ENCODE measurements at regions not wholly inside any gene's neighbourhood (a gene's known extent, or its start where the extent isn't known, plus 50 kb on each side); places are given as distances from the start of the nearest gene placed in this dataset.

GRCh38 chr11:28581286-28582242 is 473.4 kb downstream of the METTL15 start:
- no peak for DNase-seq

DNA sequence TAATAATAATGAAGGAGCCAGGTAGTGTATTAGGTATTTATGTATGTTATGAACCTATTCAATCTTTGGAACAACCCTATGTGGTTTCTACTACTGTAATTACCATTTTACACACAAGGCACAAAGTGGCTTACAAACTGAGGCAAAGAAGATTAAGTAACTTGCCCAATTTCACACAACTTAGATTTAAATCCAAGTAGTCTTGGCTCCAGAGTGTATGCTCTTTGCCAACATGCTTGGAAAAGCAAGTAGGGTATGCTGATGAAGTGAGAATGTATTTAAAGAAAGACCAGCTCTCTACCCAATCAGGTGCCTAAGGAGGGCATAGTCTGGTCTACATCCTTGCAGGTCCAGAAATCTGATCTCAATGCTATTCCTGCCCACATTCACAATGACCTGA is 463.2 kb downstream of the METTL15 start:
- DNase-seq = no peak

- DNase-seq = no peak
Measured at GRCh38 chr11:28569106-28569505, 460.9 kb downstream of the METTL15 start.

- DNase-seq = no peak
Measured at GRCh38 chr11:28566339-28567089, 458.3 kb downstream of the METTL15 start.

DNA sequence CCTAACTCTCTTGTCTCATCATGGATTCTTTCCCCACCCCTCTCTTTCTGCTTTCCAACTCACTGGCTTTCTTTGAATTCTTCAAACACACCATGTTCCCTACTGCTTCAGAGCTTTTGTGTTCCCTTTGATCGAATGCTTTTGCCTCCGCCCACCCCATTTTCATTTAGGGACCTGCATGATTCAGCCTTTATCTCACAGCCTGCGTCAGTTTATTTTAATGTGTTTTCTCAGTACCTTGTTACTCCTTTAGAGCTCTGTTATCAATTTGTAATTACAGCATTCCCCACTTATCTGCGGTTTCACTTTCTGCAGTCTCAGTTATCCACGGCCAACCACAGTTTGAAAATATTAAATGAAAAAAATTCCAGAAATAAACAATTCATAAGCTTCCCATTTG is 451.3 kb downstream of the METTL15 start:
- DNase-seq = no peak

- DNase-seq = no peak
Measured at GRCh38 chr11:28547321-28547741, 439.1 kb downstream of the METTL15 start.

DNA sequence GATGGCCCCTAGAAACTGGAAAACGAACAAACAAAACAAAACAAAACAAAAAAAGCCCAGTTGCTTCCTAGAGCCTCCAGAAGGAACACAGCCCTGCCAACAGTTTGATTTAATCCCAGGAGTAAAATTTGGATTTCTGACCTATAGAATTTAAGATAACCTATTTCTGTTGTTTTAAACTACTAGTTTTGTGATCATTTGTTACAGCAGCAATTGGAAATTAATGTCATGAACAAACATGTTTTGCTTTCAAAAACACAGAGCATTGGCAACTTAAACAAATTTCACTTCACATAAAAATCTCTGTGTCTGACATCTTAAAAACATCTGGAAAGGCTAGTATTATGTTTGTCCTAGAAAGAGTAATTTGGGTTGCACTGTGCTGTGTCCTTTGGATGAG is 437.3 kb downstream of the METTL15 start:
- DNase-seq = no peak

DNA sequence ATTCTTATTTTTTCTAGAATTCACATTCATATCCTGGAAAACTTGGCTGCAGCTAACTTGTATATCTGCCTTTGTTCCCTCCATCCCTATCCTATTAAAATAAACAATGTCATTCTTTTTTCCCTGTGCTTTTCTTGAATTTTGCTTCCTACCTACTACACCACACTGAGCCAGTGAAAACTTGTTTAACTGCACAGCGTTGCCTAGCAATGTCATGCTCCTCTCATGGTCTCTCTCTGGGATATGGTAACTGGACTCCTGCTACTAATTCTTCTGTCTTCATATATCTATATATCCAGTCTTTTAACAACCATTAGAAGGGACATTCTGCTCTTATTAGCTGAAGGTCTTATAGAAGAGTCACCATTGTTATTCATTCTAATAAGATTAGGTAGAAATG is 434.4 kb downstream of the METTL15 start:
- no peak for DNase-seq

- no peak for DNase-seq
Measured at GRCh38 chr11:28539239-28540030, 431.2 kb downstream of the METTL15 start.

- no peak for DNase-seq
Measured at GRCh38 chr11:28537822-28538221, 429.6 kb downstream of the METTL15 start.

DNA sequence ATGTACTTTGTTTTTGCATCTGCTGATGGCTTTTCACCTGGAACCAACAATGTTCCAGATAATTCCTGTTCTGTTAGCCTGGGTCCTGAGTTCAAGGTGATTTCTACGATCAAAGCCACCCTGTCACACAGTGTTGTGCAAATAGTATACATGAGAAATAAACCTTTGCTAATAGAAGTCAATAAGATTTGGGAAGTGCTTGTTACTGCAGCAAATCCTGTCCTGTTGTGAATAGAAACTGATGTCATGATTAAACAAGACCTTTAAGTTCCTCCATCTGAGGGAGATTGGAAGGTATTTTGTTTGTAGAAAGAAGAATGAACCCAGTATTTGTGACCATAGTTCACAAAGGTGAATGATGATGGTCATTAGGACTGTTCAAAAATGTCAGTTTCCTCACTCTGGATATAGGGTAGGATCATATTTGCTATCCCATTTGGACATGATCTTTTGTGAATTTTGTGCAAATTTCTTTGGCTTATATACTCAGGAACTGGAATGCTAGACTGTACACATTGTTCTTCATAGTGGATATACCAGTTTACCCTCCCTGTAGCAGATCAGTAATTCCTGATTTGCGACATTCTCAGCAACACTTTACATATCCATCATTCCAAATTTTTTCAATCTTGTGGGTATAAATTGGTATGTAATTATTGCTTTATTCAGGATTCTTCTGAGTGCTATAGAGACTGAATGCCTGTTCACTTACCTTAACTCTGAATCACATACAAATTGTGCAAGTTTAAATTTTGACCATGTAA is 428.5 kb downstream of the METTL15 start:
- no peak for DNase-seq

DNA sequence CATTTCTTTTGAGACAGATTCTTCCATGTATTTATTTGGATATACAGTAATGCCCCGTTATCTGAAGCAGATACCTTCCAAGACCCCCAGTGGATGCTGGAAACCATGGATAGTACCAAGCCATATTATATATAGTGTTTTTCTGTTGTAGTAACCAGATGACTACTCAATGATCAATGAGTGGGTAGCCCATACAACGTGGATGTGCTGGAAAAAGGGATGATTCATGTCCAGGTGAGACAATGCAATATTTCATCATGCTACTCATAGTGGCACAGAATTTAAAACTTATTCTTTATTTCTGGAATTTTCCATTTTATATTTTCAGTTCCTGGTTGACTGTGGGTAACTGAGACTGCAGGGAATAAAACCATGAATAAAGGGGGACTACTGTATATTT is 427.5 kb downstream of the METTL15 start:
- DNase-seq = no peak

DNA sequence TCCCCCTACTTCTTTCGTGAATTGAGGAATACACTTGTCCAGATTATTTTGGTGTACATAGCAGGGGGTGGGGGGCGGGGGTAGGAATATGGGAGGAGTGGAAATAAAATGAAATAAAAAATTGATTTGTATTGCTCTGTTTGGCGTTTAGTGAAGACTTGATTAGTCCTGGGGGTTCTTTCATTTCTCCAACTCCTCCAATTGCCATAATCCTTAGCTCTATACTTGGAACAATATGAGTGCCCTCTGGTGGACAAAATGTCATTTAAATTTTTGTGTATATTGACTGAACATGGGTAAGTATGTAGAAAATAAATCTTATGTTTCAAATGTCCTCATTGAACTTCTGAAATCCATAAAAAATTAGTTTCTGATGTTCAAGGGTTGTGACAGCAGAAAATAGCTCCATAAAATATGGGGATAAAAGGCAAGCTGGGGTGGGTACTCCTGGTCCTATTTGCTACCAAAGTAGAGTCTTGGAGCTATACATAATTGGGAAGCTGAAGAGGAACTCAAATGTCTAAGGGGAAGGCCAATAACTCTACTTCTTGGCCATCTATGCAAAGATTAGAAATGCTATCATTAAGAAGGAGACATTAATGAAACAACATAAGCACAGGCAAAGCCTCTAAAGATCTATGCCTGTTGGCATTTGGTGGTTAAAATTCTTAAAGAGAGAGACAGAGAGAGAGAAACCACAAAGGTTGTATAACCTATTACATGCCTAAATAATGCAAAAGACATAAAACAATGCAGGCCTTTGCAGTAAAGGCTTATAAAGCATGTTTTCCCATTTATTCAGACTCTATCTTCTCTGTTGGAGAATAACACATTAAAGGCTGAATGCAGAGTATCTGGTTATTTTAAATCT is 421.6 kb downstream of the METTL15 start:
- DNase-seq = no peak

GRCh38 chr11:28529046-28529445 is 420.9 kb downstream of the METTL15 start:
- no peak for DNase-seq

- no peak for DNase-seq
Measured at GRCh38 chr11:28528217-28528616, 420.0 kb downstream of the METTL15 start.

DNA sequence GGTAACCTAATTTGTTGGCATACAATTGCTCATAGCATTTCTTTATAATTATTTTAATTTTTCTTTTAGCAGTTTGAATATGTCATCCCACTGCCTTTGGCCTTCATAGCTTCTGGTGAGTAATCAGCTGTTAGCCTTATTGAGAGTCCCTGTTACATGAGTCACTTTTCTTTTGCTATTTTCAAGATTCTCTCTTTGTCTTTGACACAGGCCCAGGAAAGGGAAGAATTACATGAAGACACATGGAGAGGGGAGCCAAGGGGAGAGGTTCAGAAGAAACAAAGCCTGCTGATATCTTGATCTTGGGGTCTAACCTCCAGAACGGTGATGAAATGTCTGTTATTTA is 418.2 kb downstream of the METTL15 start:
- no peak for DNase-seq

DNA sequence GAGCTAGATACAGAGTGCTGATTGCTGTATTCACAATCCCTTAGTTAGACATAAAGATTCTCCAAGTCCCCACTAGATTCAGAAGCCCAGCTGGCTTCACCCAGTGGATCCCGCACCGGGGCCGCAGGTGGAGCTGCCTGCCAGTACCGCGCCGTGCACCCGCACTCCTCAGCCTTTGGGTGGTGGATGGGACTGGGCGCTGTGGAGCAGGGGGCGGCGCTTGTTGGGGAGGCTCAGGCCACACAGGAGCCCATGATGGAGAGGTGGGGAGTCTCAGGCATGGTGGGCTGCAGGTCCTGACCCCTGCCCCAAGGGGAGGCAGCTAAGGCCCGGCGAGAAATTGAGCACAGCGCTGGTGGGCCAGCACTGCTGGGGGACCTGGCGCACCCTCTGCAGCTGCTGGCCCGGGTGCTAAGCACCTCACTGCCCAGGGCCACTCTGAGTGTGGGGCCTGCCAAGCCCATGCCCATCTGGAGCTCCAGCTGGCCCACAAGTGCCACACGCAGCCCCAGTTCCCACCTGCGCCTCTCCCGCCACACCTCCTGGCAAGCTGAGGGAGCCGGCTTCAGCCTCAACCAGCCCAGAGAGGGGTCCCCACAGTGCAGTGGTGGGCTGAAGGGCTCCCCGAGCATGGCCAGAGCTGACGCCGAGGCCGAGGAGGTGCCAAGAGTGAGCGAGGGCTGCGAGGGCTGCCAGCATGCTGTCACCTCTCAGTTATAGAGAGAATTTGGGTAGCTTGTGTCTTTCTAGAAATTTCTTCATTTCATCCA is 417.6 kb downstream of the METTL15 start:
- DNase-seq = no peak

DNA sequence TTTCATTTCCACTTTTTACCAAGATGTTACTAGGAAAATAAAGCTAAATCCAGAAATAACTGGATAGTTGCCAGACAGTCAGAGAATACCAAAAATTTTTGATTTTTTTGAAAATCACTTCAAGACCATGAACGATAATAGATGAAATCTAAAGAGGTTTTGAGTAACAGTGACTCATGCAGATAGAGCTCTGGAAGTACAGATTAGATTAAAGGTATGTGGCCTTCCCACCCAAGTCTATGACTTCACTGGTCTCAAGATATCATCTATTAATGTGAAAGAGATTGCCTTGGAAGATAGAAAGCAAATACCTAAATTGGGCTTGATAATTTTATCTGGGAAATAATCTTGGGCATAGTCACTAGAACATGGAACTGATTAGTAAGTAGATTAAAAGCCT is 415.9 kb downstream of the METTL15 start:
- DNase-seq = no peak

DNA sequence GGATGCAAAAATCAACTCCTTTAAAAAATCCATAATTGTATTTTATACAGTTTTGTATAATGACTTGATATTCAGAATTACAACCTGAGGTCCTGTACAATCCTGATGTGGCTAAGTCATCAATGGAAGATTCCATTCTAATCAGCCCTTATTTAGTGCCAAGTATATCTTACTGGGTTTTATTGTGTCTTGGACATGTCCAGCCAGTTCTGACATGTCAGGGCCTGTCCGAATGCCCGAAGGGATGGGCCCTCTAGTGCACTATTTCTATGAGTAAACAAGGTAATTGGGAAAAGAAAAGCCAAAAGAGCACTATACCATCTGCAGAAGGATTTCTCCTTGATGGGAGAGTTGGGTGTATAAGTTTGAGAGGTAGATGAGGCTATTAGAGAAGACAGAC is 412.9 kb downstream of the METTL15 start:
- no peak for DNase-seq

- no peak for DNase-seq
Measured at GRCh38 chr11:28520291-28520690, 412.1 kb downstream of the METTL15 start.

- DNase-seq = no peak
Measured at GRCh38 chr11:28518825-28519224, 410.6 kb downstream of the METTL15 start.

All from DMS 273 treated with DMSO at 0.1 percent for 48 hours (cell line).